ENCODE measurements at regions not wholly inside any gene's neighbourhood (a gene's known extent, or its start where the extent isn't known, plus 50 kb on each side); places are given as distances from the start of the nearest gene placed in this dataset.

DNA sequence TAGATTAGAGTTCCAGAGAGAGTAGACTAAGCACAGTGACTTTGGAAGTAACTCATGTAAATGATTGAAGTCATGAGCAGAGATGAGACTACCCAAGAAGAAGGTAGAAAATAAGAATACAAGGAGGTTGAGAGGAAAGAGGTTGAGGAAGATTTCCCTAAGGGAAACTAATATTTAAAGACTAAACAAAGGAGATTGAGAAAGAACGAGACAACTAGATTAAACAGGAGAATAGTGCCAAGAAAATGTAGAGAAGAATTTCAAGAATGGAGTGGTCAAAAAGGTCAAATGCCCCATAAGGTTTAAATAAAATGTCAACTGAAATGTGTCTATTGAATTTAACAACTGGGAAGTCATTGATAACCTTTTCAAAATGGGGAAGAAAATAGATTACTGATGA lies 59.0 kb downstream of the RPS29 start:
- 6 to 10% (median 6%) methylated on average over 1 of the region's 1 CpG for WGBS, 3 donors
- Histone ChIP-seq H3K36me3 (no peaks in the 10 kb centered on the region), H3K4me1 (ENCODE audit: insufficient read depth) (no peaks in the 10 kb centered on the region), H3K4me3 (no peak overlapping the region), H3K27me3 (no peaks in the 10 kb centered on the region), H3K9me3 (no peaks in the 10 kb centered on the region), H3K27ac (no peak overlapping the region)
- intact Hi-C loops (cut with DNase I): no loop called here
- no peak for DNase-seq
- TF ChIP-seq, protein P1, sequence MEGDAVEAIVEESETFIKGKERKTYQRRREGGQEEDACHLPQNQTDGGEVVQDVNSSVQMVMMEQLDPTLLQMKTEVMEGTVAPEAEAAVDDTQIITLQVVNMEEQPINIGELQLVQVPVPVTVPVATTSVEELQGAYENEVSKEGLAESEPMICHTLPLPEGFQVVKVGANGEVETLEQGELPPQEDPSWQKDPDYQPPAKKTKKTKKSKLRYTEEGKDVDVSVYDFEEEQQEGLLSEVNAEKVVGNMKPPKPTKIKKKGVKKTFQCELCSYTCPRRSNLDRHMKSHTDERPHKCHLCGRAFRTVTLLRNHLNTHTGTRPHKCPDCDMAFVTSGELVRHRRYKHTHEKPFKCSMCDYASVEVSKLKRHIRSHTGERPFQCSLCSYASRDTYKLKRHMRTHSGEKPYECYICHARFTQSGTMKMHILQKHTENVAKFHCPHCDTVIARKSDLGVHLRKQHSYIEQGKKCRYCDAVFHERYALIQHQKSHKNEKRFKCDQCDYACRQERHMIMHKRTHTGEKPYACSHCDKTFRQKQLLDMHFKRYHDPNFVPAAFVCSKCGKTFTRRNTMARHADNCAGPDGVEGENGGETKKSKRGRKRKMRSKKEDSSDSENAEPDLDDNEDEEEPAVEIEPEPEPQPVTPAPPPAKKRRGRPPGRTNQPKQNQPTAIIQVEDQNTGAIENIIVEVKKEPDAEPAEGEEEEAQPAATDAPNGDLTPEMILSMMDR (IDR thresholded peaks at IDR 0.05): no peak

DNA sequence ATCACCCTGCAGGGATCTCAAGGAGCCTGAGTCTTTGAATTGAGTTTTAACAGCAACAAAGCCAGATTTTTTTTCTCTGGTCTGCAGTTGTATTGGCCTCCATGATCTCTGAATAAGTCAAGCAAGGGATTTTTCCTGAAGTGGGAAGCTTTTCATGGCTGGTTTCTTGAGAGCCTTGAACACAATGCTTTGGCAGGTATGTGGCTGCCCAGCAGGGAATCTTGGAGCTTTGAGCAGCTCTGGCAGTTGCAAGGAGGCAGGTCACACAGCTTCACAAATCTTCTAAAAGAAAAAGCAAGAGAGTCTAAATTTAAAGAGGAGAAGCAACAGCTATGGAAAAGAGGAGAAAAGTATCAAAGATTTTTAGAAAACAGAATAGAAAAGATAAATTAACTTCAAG lies 60.1 kb downstream of the RPS29 start:
- intact Hi-C loops (cut with DNase I): no loop called here
- H3K9me3 ChIP-seq: no peaks in the 10 kb centered on the region
- no peak overlapping the region for H3K4me3 ChIP-seq
- TF ChIP-seq, protein P1 (IDR thresholded peaks at IDR 0.05): no peak
- TF ChIP-seq EP300 (IDR thresholded peaks at IDR 0.05) (no peak), POLR2A (IDR thresholded peaks at IDR 0.05) (no peak)
- no peak overlapping the region for H3K27ac ChIP-seq
- DNase-seq: no peak
- no peaks in the 10 kb centered on the region for H3K27me3 ChIP-seq
- no peaks in the 10 kb centered on the region for H3K4me1 ChIP-seq (ENCODE audit: insufficient read depth)
- H3K36me3 ChIP-seq: no peaks in the 10 kb centered on the region

DNA sequence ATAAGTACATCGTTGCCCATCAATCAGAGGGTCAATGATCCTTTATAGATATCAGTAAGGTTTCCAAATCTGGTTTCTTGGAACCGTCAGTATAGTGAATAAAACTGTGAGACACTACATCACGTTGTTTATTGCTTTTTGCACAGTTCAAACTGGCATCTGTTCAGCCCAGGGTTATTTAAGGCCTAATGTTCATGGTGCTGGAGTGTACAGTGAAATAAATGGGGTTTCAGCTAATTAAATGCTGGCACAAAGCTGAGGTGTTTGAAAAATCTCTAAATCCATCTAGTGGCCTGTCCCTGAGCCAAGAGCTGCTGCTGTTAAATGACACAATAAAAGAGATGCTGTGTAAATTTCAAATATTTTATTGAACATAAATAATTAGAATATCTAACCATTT lies 69.9 kb downstream of the RPS29 start:
- H3K27me3 ChIP-seq: no peaks in the 10 kb centered on the region
- no peak overlapping the region for H3K4me3 ChIP-seq
- intact Hi-C loops (cut with DNase I): no loop called here
- H3K36me3 ChIP-seq: no peaks in the 10 kb centered on the region
- TF ChIP-seq, protein P1 (IDR thresholded peaks at IDR 0.05): no peak
- no peak for TF ChIP-seq POLR2A (IDR thresholded peaks at IDR 0.05)
- no peak for TF ChIP-seq EP300 (IDR thresholded peaks at IDR 0.05)
- H3K27ac ChIP-seq: no peak overlapping the region
- H3K4me1 ChIP-seq (ENCODE audit: insufficient read depth): no peaks in the 10 kb centered on the region
- no peak for DNase-seq
- no peaks in the 10 kb centered on the region for H3K9me3 ChIP-seq
- 14 to 21% (median 19%) methylated on average over 3 of the region's 3 CpGs for WGBS, 3 donors

DNA sequence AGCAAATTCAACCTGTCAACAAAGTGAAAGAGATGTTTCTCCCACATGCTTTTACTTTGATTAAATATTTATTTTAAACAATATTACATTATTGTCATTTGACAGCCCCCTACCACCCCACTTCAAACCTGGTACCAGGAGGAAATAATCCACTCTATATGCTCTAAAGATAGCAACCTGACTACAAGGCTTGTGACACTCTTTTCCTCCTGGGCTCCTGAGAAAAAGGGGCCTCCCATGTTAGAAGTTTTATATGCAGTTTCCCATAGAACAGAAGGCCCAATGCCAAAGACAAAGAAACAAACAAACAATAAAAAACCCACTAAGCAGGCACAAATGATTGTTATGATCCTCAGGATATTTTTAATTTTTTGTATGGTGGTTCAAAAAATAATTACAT lies 73.6 kb downstream of the RPS29 start:
- no peak for DNase-seq
- Histone ChIP-seq H3K36me3 (no peaks in the 10 kb centered on the region), H3K27me3 (no peaks in the 10 kb centered on the region), H3K9me3 (no peaks in the 10 kb centered on the region), H3K27ac (no peak overlapping the region), H3K4me1 (ENCODE audit: insufficient read depth) (no peaks in the 10 kb centered on the region), H3K4me3 (no peak overlapping the region)
- intact Hi-C loops (cut with DNase I): no loop called here
- TF ChIP-seq EP300 (IDR thresholded peaks at IDR 0.05) (no peak), POLR2A (IDR thresholded peaks at IDR 0.05) (no peak)
- TF ChIP-seq, protein P1 (IDR thresholded peaks at IDR 0.05): no peak

DNA sequence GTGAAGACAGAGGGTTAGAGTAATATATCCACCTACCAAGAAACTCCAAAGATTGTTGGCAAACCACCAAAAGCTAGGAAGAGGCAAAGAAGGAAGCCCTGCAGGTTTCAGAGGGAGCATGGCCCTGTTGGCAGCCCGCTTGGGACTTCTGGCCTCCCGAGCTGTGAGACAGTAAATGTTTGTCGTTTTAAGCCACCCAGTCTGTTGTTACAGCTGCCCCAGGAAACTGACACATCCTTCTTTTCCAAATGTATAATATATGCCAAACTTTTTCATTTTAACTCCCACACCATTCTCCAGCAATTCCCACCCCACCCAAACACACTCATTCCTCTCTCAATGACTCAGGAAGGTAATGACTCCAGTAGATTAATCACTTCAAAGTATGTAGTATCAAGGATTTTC lies 74.0 kb downstream of the RPS29 start:
- no peaks in the 10 kb centered on the region for H3K9me3 ChIP-seq
- H3K27me3 ChIP-seq: no peaks in the 10 kb centered on the region

More for the DNA sequence above, 74.0 kb downstream of the RPS29 start:
- Histone ChIP-seq H3K27ac (no peak overlapping the region), H3K4me1 (ENCODE audit: insufficient read depth) (no peaks in the 10 kb centered on the region), H3K36me3 (no peaks in the 10 kb centered on the region), H3K4me3 (no peak overlapping the region)
- no peak for DNase-seq
- 24 to 29% (median 27%) methylated on average over 3 of the region's 3 CpGs for WGBS, 3 donors
- TF ChIP-seq EP300 (IDR thresholded peaks at IDR 0.05) (no peak), POLR2A (IDR thresholded peaks at IDR 0.05) (no peak)
- TF ChIP-seq, protein P1 (IDR thresholded peaks at IDR 0.05): no peak
- intact Hi-C loops (cut with DNase I): no loop called here

Data from ovary (tissue), 7 donors.